ENCODE measurements at regions not wholly inside any gene's neighbourhood (a gene's known extent, or its start where the extent isn't known, plus 50 kb on each side); places are given as distances from the start of the nearest gene placed in this dataset.

GRCh38 chr20:39195582-39196021 lies 233.5 kb downstream of the DHX35 start:
- Mint-ChIP-seq H3K4me1 (no peaks in the 10 kb centered on the region), H3K27ac (no peak overlapping the region), H3K9me3 (peaks cover 13% of the 10 kb centered on the region), H3K4me3 (no peak overlapping the region), H3K36me3 (no peaks in the 10 kb centered on the region), H3K27me3 (ENCODE audit: low read depth) (peaks cover 27% of the 10 kb centered on the region)
- no peak for TF ChIP-seq CTCF (IDR thresholded peaks at IDR 0.05; ENCODE audit: unreplicated experiment)
- no peak for DNase-seq (ENCODE audit: low spot score in 2 of 2, unreplicated experiment in 2 of 2)

- peaks cover 8% of the 10 kb centered on the region for H3K9me3 Mint-ChIP-seq
- H3K4me3 Mint-ChIP-seq = no peak overlapping the region
- DNase-seq (ENCODE audit: low spot score in 2 of 2, unreplicated experiment in 2 of 2) = no peak
- peaks cover 31% of the 10 kb centered on the region for H3K27me3 Mint-ChIP-seq (ENCODE audit: low read depth)
- H3K36me3 Mint-ChIP-seq = no peaks in the 10 kb centered on the region
- no peak overlapping the region for H3K27ac Mint-ChIP-seq
- no peaks in the 10 kb centered on the region for H3K4me1 Mint-ChIP-seq
- no peak for TF ChIP-seq CTCF (IDR thresholded peaks at IDR 0.05; ENCODE audit: unreplicated experiment)
Observed at GRCh38 chr20:39190666-39191570, 228.8 kb downstream of the DHX35 start.

- Mint-ChIP-seq H3K27me3 (ENCODE audit: low read depth) (peaks cover 29% of the 10 kb centered on the region), H3K9me3 (peaks cover 24% of the 10 kb centered on the region), H3K4me1 (no peaks in the 10 kb centered on the region), H3K4me3 (no peak overlapping the region), H3K27ac (no peak overlapping the region), H3K36me3 (no peaks in the 10 kb centered on the region)
- no peak for DNase-seq (ENCODE audit: low spot score in 2 of 2, unreplicated experiment in 2 of 2)
- TF ChIP-seq CTCF (IDR thresholded peaks at IDR 0.05; ENCODE audit: unreplicated experiment) = no peak
Observed at GRCh38 chr20:39188266-39188765, 226.2 kb downstream of the DHX35 start.

GRCh38 chr20:39181490-39181889 lies 219.3 kb downstream of the DHX35 start:
- Mint-ChIP-seq H3K4me1 (peaks cover 4% of the 10 kb centered on the region), H3K9me3 (peaks cover 24% of the 10 kb centered on the region), H3K27ac (no peak overlapping the region), H3K4me3 (no peak overlapping the region), H3K27me3 (ENCODE audit: low read depth) (peaks cover 19% of the 10 kb centered on the region), H3K36me3 (no peaks in the 10 kb centered on the region)
- no peak for DNase-seq (ENCODE audit: low spot score in 2 of 2, unreplicated experiment in 2 of 2)
- TF ChIP-seq CTCF (IDR thresholded peaks at IDR 0.05; ENCODE audit: unreplicated experiment) = no peak

- no peak overlapping the region for H3K27ac Mint-ChIP-seq
Observed at GRCh38 chr20:39176457-39176856, 214.3 kb downstream of the DHX35 start.

More at GRCh38 chr20:39176457-39176856, 214.3 kb downstream of the DHX35 start:
- H3K36me3 Mint-ChIP-seq = no peaks in the 10 kb centered on the region
- no peak for TF ChIP-seq CTCF (IDR thresholded peaks at IDR 0.05; ENCODE audit: unreplicated experiment)
- no peak for DNase-seq (ENCODE audit: low spot score in 2 of 2, unreplicated experiment in 2 of 2)
- peaks cover 36% of the 10 kb centered on the region for H3K27me3 Mint-ChIP-seq (ENCODE audit: low read depth)
- peaks cover 4% of the 10 kb centered on the region for H3K4me1 Mint-ChIP-seq
- H3K4me3 Mint-ChIP-seq = no peak overlapping the region
- H3K9me3 Mint-ChIP-seq = no peaks in the 10 kb centered on the region

All from mesothelial cell of epicardium (in vitro differentiated cells).